Coronary artery (tissue), 2 donors: ENCODE measurements at regions not wholly inside any gene's neighbourhood (a gene's known extent, or its start where the extent isn't known, plus 50 kb on each side); places are given as distances from the start of the nearest gene placed in this dataset.

Experiments used
- DNase-seq: peaks from one replicate; pipeline ENCODE4 v3.0.0-alpha.2; 2017; ENCODE audit warnings: low spot score
- H3K27ac ChIP-seq, 2 donors: fragments of 200-600 bp; sonication (generic); one replicate each; pipeline ENCODE4 v1.5.1; 2016 to 2019
- H3K4me3 ChIP-seq: fragments of 200-600 bp; sonication (generic); 2 replicates; pipeline ENCODE4 v1.5.1; 2016; ENCODE audit warnings: mild to moderate bottlenecking, moderate library complexity
- TF ChIP-seq, protein P1 (sequence below): fragments of 200-600 bp; sonication (generic); IDR thresholded peaks from one replicate; pipeline ENCODE4 v1.5.1; 2019; ENCODE audit warnings: antibody characterized with exemption

DNA sequence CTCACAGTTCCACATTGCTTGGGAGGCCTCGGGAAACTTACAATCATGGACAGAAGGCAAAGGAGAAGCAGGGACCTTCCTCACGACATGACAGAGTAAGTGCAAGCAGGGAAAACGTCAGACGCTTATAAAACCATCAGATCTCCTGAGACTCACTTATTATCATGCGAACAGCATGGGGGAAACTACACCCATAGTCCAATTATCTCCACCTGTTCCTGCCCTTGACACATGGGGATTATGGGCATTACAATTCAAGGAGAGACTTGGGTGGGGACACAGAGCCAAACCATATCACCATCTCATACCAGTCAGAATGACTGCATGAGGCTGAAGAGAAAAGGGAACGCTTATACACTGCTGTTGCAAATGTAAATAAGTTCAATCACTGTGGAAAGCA lies 1066.9 kb upstream of the PCDH7 start:
- Histone ChIP-seq H3K27ac (no peak overlapping the region), H3K4me3 (no peak overlapping the region)
- TF ChIP-seq, protein P1, sequence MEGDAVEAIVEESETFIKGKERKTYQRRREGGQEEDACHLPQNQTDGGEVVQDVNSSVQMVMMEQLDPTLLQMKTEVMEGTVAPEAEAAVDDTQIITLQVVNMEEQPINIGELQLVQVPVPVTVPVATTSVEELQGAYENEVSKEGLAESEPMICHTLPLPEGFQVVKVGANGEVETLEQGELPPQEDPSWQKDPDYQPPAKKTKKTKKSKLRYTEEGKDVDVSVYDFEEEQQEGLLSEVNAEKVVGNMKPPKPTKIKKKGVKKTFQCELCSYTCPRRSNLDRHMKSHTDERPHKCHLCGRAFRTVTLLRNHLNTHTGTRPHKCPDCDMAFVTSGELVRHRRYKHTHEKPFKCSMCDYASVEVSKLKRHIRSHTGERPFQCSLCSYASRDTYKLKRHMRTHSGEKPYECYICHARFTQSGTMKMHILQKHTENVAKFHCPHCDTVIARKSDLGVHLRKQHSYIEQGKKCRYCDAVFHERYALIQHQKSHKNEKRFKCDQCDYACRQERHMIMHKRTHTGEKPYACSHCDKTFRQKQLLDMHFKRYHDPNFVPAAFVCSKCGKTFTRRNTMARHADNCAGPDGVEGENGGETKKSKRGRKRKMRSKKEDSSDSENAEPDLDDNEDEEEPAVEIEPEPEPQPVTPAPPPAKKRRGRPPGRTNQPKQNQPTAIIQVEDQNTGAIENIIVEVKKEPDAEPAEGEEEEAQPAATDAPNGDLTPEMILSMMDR, result no peak
- DNase-seq, result no peak

DNA sequence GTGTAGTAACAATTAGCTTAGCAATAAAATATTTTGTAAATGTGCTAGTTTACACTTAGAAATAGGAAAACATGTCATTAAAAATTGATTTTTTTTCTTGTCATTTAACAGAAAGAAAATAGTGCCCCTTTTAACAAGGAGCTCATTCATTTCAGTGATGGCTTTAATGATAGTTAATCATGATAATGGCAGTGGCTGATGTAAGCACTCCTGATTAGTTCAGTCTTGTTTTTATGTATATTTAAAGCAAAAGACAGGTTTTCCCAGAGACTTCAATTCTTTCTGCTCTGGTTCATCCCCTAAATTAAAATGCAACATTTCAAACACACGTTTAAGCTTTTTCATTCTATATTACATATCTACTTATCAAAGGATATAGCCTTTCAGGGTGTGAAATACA lies 1039.5 kb upstream of the PCDH7 start:
- DNase-seq, result no peak
- TF ChIP-seq, protein P1, result no peak
- Histone ChIP-seq H3K27ac (no peak overlapping the region), H3K4me3 (no peak overlapping the region)

DNA sequence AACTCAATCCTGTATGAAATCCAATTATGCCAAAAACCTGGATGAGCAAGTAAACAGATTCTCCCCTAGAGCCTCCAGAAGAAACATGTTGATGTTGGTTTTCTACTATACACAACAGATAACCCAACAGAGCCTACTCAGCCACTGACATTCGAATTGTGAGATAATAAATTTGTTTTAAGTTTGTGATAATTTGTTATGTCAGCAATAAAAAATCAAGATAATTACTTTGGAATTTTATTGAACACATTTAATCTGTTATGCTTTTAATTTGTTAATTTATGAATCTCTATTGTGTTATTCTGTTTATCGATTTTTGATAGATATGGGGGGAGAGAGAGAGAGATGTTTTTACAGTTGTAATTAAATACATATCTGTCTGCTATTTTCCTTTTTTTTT lies 1016.1 kb upstream of the PCDH7 start:
- TF ChIP-seq, protein P1, result no peak
- no peak overlapping the region for H3K4me3 ChIP-seq
- DNase-seq, result no peak
- no peak overlapping the region for H3K27ac ChIP-seq

DNA sequence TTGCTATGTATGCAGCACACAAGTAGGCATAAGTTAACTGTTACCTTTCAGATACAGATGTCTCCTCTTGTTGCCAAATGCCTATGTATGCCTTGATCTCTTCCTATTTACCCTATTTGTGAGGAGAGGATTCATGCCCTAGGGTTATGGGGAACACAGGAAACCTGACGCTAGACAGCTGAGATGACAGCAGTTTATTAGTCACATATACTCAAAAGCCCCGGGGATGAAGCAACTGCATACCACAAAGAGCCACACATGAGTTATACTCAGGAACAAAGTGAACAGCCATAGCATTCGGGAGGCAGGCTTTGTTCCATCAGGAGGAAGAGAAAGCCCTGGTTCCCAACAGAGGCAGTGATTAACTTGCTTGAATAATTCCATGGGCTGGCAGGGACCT lies 1011.7 kb upstream of the PCDH7 start:
- TF ChIP-seq, protein P1, result no peak
- Histone ChIP-seq H3K27ac (no peak overlapping the region), H3K4me3 (no peak overlapping the region)
- DNase-seq, result no peak

DNA sequence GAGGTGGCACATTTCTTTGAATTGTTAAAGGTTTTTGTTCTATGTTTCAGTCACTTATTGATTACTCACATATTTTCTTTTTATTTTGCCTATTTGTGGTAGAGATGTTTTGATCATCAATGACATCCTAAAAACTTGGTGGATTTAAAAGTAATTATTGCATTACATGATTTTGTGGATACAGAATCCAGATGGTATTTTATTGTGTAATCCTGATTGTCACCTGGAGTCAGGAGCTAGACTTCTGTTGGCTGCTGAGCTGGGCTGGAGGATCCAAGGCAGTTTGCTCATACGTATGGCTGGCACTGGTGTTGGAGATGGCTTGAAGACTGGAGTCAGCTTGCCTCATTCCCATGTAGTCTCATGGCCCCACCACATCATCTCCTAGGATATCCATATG lies 1009.6 kb upstream of the PCDH7 start:
- Histone ChIP-seq H3K27ac (no peak overlapping the region), H3K4me3 (no peak overlapping the region)
- no peak for DNase-seq
- TF ChIP-seq, protein P1, result no peak

DNA sequence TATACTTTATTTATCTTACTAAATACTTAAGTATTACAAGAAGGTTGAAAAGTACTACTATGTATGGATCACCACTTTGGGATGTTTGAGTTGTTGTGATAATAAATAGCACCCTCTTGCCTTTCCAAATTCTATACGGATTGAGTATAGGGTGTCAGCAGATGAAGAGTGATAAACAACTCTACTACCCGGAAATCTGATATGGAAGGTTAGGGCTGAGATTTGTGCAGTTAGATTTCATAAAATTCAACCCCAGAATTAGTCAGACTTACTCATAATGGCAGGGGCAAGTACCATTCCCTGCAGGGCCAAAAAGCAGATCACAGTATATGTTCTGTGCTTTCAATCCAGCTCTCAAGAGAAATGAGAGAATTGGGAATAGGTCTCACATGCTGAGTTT lies 1008.9 kb upstream of the PCDH7 start:
- Histone ChIP-seq H3K4me3 (no peak overlapping the region), H3K27ac (no peak overlapping the region)
- DNase-seq, result no peak

DNA sequence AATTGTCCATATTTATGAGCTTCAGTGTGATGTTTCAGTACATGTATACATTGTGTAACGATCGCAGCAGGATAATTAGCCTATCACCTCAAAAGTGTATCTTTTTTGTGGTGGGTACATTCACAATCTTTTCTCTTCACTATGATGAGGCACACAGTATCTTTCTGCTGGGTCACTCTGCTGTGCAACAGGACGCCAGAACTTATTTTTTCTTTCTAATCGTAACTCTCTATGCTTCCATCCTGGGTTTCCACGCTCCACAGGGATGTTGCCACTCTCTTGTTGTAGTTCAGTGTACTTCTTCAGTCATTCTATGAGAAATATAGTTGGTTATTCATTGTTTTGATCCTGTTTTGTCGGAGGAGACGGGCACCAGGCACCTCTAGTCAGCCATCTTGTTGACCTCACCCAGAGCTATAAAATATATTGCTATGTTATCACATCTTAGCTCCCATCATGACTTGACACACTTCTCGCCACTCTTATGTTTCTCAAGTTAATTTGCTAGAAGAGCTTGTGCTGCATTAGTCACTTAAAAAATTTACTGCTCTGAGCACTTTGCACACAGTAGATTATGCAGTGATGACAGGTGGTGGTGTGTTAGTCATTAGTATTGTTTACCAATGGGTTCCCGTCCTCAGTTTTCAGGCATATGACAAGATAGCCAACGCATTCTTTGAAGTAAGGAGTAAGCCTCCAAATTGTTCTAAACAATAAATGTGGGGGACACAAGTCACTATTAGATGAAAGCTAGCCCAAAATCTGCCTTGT lies 1002.7 kb upstream of the PCDH7 start:
- Histone ChIP-seq H3K27ac (no peak overlapping the region), H3K4me3 (no peak overlapping the region)
- DNase-seq, result no peak
- TF ChIP-seq, protein P1, result no peak

More for the DNA sequence above, 1008.9 kb upstream of the PCDH7 start:
- TF ChIP-seq, protein P1, result no peak
